Transverse colon (tissue), 4 donors: ENCODE measurements at regions not wholly inside any gene's neighbourhood (a gene's known extent, or its start where the extent isn't known, plus 50 kb on each side); places are given as distances from the start of the nearest gene placed in this dataset.

Experiments
- EP300 ChIP-seq: sonication (generic); formaldehyde crosslinking; IDR thresholded peaks from one replicate; pipeline ENCODE4 v1.6.1; 2017; ENCODE audit warnings: antibody characterized with exemption, low read depth
- POLR2AphosphoS5 ChIP-seq, 3 donors: sonication (generic); formaldehyde crosslinking; IDR thresholded peaks; one replicate each; pipeline ENCODE4 v1.6.1; 2016; ENCODE audit warnings: antibody characterized with exemption in 3 of 3
- TF ChIP-seq, protein P1 (sequence below), 5 experiments: fragments of 200-600 bp in 3 of 5; fragments of 450-650 bp in 2 of 5; sonication (generic) in 3 of 5; IDR thresholded peaks; 1 replicate in 2 of 5; 2 replicates in 3 of 5; pipeline ENCODE4 v1.5.1; 2016 to 2017; ENCODE audit warnings: antibody characterized with exemption in 5 of 5, inconsistent platforms in 3 of 5, mild to moderate bottlenecking in 2 of 5, moderate library complexity in 1 of 5

DNA sequence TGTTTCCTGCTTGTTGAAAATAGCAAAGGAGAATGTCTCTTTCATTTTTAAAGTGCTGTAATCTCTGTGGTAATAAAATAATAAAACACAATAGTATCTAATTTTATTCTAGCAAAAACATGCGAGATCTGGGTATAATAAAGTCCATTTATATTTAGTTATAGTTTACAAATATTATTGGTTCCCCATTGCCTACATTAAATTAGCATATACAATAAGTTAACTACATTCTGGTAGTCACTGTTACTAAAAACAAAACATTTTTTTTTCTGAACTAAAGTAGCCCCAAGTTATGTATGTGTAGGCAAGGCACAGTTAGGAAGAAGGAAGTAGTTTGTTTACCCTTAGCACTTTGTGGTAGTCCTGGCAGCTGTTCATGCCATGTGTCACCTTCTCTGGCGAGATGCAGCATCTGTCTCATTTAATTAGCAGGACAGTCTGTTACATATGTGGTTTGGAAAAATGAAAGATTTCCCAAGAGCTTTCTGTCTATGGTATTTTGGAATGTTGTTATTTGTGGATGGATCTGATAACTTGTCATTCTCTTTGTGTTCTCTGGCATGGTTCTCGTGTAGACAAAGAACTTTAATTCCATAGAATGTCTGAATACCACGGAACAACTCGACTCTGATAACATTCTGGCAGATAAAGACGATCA, 231.3 kb upstream of the PITX2 start:
- TF ChIP-seq, protein P1, sequence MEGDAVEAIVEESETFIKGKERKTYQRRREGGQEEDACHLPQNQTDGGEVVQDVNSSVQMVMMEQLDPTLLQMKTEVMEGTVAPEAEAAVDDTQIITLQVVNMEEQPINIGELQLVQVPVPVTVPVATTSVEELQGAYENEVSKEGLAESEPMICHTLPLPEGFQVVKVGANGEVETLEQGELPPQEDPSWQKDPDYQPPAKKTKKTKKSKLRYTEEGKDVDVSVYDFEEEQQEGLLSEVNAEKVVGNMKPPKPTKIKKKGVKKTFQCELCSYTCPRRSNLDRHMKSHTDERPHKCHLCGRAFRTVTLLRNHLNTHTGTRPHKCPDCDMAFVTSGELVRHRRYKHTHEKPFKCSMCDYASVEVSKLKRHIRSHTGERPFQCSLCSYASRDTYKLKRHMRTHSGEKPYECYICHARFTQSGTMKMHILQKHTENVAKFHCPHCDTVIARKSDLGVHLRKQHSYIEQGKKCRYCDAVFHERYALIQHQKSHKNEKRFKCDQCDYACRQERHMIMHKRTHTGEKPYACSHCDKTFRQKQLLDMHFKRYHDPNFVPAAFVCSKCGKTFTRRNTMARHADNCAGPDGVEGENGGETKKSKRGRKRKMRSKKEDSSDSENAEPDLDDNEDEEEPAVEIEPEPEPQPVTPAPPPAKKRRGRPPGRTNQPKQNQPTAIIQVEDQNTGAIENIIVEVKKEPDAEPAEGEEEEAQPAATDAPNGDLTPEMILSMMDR (IDR thresholded peaks at IDR 0.05): no peak
- TF ChIP-seq EP300: no peak
- peak in 2 of 3 donors; percentile 60 to 67 for TF ChIP-seq POLR2AphosphoS5 (IDR thresholded peaks at IDR 0.05)
